ENCODE measurements at regions not wholly inside any gene's neighbourhood (a gene's known extent, or its start where the extent isn't known, plus 50 kb on each side); places are given as distances from the start of the nearest gene placed in this dataset.

DNA sequence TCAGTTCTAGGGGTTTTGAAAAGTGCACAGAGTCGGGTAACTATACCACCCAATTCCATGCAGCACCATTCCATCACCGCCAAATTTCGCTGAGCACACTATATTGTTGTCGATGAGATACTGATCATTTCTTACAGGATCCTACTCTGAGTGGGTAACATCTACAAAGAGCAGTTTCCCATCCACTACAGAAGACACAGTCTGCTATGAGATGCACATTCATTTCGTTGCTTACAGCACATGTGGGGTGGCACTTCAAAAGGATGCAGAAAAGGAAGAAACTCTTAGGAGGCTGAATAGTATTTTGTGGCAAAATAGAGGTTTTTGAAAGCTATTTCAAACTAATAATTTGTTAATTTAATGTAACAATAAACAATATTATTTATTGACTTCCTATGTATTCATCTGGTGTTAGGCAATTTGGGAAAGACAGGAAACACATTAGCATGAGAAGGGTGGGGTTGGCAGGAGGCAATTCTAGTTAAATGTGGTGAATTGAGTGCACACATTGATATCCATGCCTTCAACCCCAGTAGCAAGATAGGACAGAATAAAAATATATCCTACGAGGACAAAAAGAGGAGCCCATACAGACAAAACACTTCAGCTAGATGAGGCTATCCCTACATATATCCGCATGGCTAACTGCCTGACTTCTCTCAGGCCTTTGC lies 186.8 kb upstream of the PARP11 start:
- peaks cover 19% of the 10 kb centered on the region for H3K4me1 Mint-ChIP-seq
- H3K36me3 Mint-ChIP-seq: peaks cover 2% of the 10 kb centered on the region
- H3K9me3 Mint-ChIP-seq (ENCODE audit: low read depth): no peaks in the 10 kb centered on the region
- CTCF ChIA-PET: interaction anchor here (1.0 kb wide), 1 partner anchor 217 kb away, joined by 3 read pairs; no protein-coding TSS in a partner anchor
- no peak overlapping the region for H3K4me3 Mint-ChIP-seq
- H3K27ac Mint-ChIP-seq: no peak overlapping the region
- DNase-seq (no peak), ATAC-seq (no peak)
- H3K27me3 Mint-ChIP-seq: peaks cover 6% of the 10 kb centered on the region

- peaks cover 3% of the 10 kb centered on the region for H3K27me3 Mint-ChIP-seq
- no peak overlapping the region for H3K4me3 Mint-ChIP-seq
- CTCF ChIA-PET: interaction anchor here (0.8 to 2.2 kb wide), 3 partner anchors 22 to 220 kb away, joined by 3 to 9 read pairs (median 3); no protein-coding TSS in a partner anchor
- no peaks in the 10 kb centered on the region for H3K9me3 Mint-ChIP-seq (ENCODE audit: low read depth)
- H3K27ac Mint-ChIP-seq: no peak overlapping the region
- H3K36me3 Mint-ChIP-seq: peaks cover 2% of the 10 kb centered on the region
- peaks cover 13% of the 10 kb centered on the region for H3K4me1 Mint-ChIP-seq
- DNase-seq (no peak), ATAC-seq (no peak)
Observed at GRCh38 chr12:4056910-4057845, 184.0 kb upstream of the PARP11 start.

DNA sequence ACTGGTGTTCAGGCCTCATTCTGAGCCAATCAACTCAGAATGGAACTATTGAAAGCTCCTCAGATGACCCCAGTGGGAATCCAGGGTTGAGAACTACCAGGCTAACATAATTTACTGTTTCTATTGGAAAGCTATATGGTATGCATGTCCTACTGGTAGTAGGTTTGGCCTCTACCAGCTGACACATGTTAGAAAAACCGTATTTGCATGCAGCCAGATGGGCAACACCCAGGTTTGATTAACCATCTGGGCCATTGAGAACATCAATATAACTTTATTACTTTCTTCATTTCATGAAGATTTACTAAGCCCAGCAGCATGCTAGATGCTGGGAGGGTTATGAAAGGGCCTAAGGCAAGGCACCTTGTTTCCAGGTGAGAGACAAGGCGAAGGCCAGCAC lies 181.4 kb upstream of the PARP11 start:
- H3K27ac Mint-ChIP-seq: no peak overlapping the region
- CTCF ChIA-PET: no interaction called here
- no peak overlapping the region for H3K4me3 Mint-ChIP-seq

GRCh38 chr12:4052691-4053090 lies 179.5 kb upstream of the PARP11 start:
- DNase-seq (no peak), ATAC-seq (no peak)
- Mint-ChIP-seq H3K27ac (no peak overlapping the region), H3K36me3 (peaks cover 2% of the 10 kb centered on the region), H3K27me3 (peaks cover 8% of the 10 kb centered on the region), H3K9me3 (ENCODE audit: low read depth) (no peaks in the 10 kb centered on the region), H3K4me3 (no peak overlapping the region), H3K4me1 (peaks cover 12% of the 10 kb centered on the region)
- CTCF ChIA-PET: interaction anchor here (1.0 kb wide), 1 partner anchor 224 kb away, joined by 3 read pairs; no protein-coding TSS in a partner anchor

More for the DNA sequence above, 181.4 kb upstream of the PARP11 start:
- no peak for ATAC-seq
- Mint-ChIP-seq H3K36me3 (peaks cover 2% of the 10 kb centered on the region), H3K27me3 (peaks cover 6% of the 10 kb centered on the region), H3K9me3 (ENCODE audit: low read depth) (no peaks in the 10 kb centered on the region), H3K4me1 (peaks cover 17% of the 10 kb centered on the region)
- DNase-seq: no peak

DNA sequence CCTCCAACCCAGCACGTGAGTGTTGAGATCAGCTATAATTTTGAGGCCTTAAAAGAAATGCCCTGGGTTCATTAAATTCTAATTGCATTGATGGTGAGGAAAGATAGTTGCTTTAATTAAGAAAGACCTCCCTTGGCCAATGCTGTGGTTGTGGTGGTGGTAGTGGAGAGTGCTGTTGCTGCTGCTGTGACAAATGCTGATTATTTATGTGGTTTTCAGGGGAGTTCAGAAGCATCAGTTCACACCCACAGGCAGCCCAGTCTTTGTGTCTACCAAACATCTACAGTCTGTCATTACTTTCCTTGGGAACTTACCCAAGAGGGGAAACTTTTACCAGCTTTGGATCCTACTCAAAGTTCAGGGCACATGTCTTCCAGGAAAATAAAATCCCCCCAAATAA lies 178.4 kb upstream of the PARP11 start:
- Mint-ChIP-seq H3K36me3 (peaks cover under 1% of the 10 kb centered on the region), H3K9me3 (ENCODE audit: low read depth) (no peaks in the 10 kb centered on the region), H3K27ac (no peak overlapping the region), H3K4me3 (no peak overlapping the region), H3K27me3 (peaks cover 9% of the 10 kb centered on the region), H3K4me1 (peaks cover 4% of the 10 kb centered on the region)
- CTCF ChIA-PET: interaction anchor here (1.0 kb wide), 1 partner anchor 225 kb away, joined by 3 read pairs; no protein-coding TSS in a partner anchor
- ATAC-seq: no peak
- no peak for DNase-seq

- peak; percentile 37 for DNase-seq
- no peaks in the 10 kb centered on the region for H3K9me3 Mint-ChIP-seq (ENCODE audit: low read depth)
- peaks cover 3% of the 10 kb centered on the region for H3K4me1 Mint-ChIP-seq
- H3K4me3 Mint-ChIP-seq: no peak overlapping the region
- no peak overlapping the region for H3K27ac Mint-ChIP-seq
- no peak for ATAC-seq
- H3K36me3 Mint-ChIP-seq: no peaks in the 10 kb centered on the region
- CTCF ChIA-PET: no interaction called here
- peaks cover 17% of the 10 kb centered on the region for H3K27me3 Mint-ChIP-seq
Observed at GRCh38 chr12:4050340-4050739, 177.1 kb upstream of the PARP11 start.

GRCh38 chr12:4049298-4050080 lies 176.3 kb upstream of the PARP11 start:
- Mint-ChIP-seq H3K27me3 (peaks cover 17% of the 10 kb centered on the region), H3K4me3 (no peak overlapping the region), H3K4me1 (peaks cover 3% of the 10 kb centered on the region), H3K9me3 (ENCODE audit: low read depth) (no peaks in the 10 kb centered on the region), H3K27ac (no peak overlapping the region), H3K36me3 (no peaks in the 10 kb centered on the region)
- ATAC-seq (no peak), DNase-seq (peak; percentile 22)
- CTCF ChIA-PET: interaction anchor here (0.8 kb wide), 1 partner anchor 11 kb away, joined by 4 read pairs; no protein-coding TSS in a partner anchor

- H3K36me3 Mint-ChIP-seq: no peaks in the 10 kb centered on the region
Observed at GRCh38 chr12:4047421-4047820, 174.2 kb upstream of the PARP11 start.

DNA sequence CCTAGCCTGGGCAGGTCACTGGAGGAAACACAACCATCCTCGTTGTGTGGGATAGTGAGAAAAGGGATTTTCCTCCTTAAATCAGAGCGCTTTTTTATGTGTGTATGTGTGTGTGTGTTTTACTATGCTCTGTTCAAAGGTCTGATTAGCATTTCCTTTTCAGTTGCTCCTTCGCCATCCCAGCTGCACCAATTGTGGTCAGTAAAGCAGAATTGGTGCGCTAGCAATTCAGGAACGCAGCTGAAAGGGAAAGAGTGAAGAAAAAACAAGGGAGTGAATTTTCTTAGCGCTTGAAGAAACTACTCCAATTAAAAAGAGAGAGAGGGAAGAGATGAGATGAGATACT lies 173.3 kb upstream of the PARP11 start:
- ATAC-seq (no peak), DNase-seq (no peak)
- no peak overlapping the region for H3K4me3 Mint-ChIP-seq
- CTCF ChIA-PET: interaction anchor here (1.6 kb wide), 1 partner anchor 8 kb away, joined by 6 read pairs; no protein-coding TSS in a partner anchor
- H3K9me3 Mint-ChIP-seq (ENCODE audit: low read depth): no peaks in the 10 kb centered on the region
- H3K4me1 Mint-ChIP-seq: peaks cover under 1% of the 10 kb centered on the region
- no peaks in the 10 kb centered on the region for H3K36me3 Mint-ChIP-seq
- H3K27ac Mint-ChIP-seq: no peak overlapping the region
- peaks cover 17% of the 10 kb centered on the region for H3K27me3 Mint-ChIP-seq

More at GRCh38 chr12:4047421-4047820, 174.2 kb upstream of the PARP11 start:
- CTCF ChIA-PET: interaction anchor here (1.6 kb wide), 1 partner anchor 9 kb away, joined by 6 read pairs; no protein-coding TSS in a partner anchor
- Mint-ChIP-seq H3K27me3 (peaks cover 17% of the 10 kb centered on the region), H3K4me3 (no peak overlapping the region), H3K9me3 (ENCODE audit: low read depth) (no peaks in the 10 kb centered on the region), H3K27ac (no peak overlapping the region), H3K4me1 (peaks cover 3% of the 10 kb centered on the region)
- no peak for ATAC-seq
- DNase-seq: peak; percentile 27

DNA sequence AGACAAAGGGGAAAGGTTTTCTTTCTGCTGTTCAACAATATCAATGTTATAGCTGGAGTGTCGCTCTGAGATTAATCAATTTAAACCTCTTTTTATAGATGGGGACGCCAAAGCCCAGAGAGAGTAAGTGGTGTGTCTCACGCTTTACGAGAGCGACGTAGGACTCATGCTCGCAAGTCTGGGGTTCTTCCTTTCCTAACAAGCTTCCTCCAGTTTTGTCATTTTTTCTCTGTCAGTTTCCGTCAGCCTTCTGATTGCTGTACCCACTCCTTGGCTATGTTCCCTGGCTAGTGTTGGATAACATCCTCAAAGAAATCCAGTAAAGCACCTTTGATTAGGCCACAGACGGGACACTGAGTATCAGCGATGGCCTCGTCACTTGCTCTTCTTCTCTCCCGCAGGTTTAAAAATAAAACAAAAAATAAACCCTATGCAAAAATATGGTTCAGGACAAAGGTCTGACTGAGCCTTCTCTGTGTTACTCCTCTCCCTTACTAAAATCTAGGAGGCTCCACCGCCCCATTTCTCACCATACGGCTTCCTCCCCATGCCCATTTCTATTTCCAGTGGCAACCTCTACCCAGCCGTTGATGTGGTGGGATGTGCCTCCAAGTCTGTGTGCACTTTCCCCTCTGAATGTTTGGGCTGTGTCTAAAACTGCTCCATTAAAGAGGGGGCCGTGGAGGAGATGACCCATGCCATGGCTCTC lies 172.7 kb upstream of the PARP11 start:
- peak; percentile 37 for DNase-seq
- Mint-ChIP-seq H3K36me3 (no peaks in the 10 kb centered on the region), H3K9me3 (ENCODE audit: low read depth) (no peaks in the 10 kb centered on the region), H3K27ac (no peak overlapping the region), H3K4me3 (no peak overlapping the region), H3K4me1 (no peaks in the 10 kb centered on the region), H3K27me3 (peaks cover 14% of the 10 kb centered on the region)
- no peak for ATAC-seq
- CTCF ChIA-PET: interaction anchor here (0.6 kb wide), 1 partner anchor 69 kb away, joined by 3 read pairs; no protein-coding TSS in a partner anchor

- H3K27me3 Mint-ChIP-seq: peaks cover 14% of the 10 kb centered on the region
- peak; percentile 32 for DNase-seq
- ATAC-seq: no peak
- H3K36me3 Mint-ChIP-seq: no peaks in the 10 kb centered on the region
- H3K4me1 Mint-ChIP-seq: peaks cover under 1% of the 10 kb centered on the region
- CTCF ChIA-PET: interaction anchor here (0.6 kb wide), 1 partner anchor 70 kb away, joined by 3 read pairs; no protein-coding TSS in a partner anchor
- H3K9me3 Mint-ChIP-seq (ENCODE audit: low read depth): no peaks in the 10 kb centered on the region
- no peak overlapping the region for H3K27ac Mint-ChIP-seq
- no peak overlapping the region for H3K4me3 Mint-ChIP-seq
Observed at GRCh38 chr12:4044736-4045730, 171.8 kb upstream of the PARP11 start.

All from activated CD8-positive, alpha-beta memory T cell treated with anti-CD3 and anti-CD28 coated beads, Interleukin-2, amount 10 ng/mL, durations not matched to agents 7 days and 5 days (primary cell).